B cell (primary cell): ENCODE measurements at regions not wholly inside any gene's neighbourhood (a gene's known extent, or its start where the extent isn't known, plus 50 kb on each side); places are given as distances from the start of the nearest gene placed in this dataset.

Source experiments
- ATAC-seq: fragments of 200-7000 bp; cut with Tn5 transposase; one replicate; pipeline ENCODE4 v1.10.0; 2021; ENCODE audit warnings: low read depth, mild to moderate bottlenecking, moderate number of reproducible peaks, moderate library complexity
- CTCF ChIA-PET: fragments of 350-600 bp; sonication (Branson Sonifier 250); formaldehyde crosslinking; loops from one replicate; lab custom pipeline; 2021; ENCODE audit warnings: antibody characterized with exemption, inconsistent platforms; lab: Charles Lee
- POLR2A ChIA-PET: fragments of 350-600 bp; sonication (Branson Sonifier 250); formaldehyde crosslinking; loops from one replicate; lab custom pipeline; 2021; ENCODE audit warnings: antibody characterized with exemption; lab: Charles Lee
- DNase-seq: peaks from one replicate; pipeline ENCODE4 v3.0.0; 2013
- H2AFZ ChIP-seq: 2 replicates; pipeline ENCODE4 v1.6.1; 2012; ENCODE audit warnings: mild to moderate bottlenecking, low read depth, low read length; ENCODE audit not compliant: insufficient read depth, poor library complexity, severe bottlenecking
- H3K27ac ChIP-seq, 2 donors: 1 replicate in 1 of 2; 2 replicates in 1 of 2; pipeline ENCODE4 v1.5.1; 2012 to 2013; ENCODE audit warnings: low read length in 2 of 2, mild to moderate bottlenecking in 2 of 2, moderate library complexity in 1 of 2
- H3K27me3 ChIP-seq, 4 experiments: fragments of 200-600 bp in 1 of 4; sonication (generic) in 1 of 4; replicated peaks in 1 of 4; 1 replicate in 2 of 4; 2 replicates in 2 of 4; pipeline versions ENCODE4 v1.6.1 to v1.7.0; 2013 to 2016; ENCODE audit warnings: low read length in 3 of 4, mild to moderate bottlenecking in 2 of 4, mixed read lengths in 1 of 4, moderate library complexity in 1 of 4; ENCODE audit not compliant: insufficient read depth in 4 of 4, control insufficient read depth in 3 of 4; ENCODE audit errors: control extremely low read depth in 1 of 4
- H3K36me3 ChIP-seq, 2 experiments: replicated peaks in 1 of 2; 1 replicate in 1 of 2; 2 replicates in 1 of 2; pipeline versions ENCODE4 v1.6.1 to v1.7.1; 2013; ENCODE audit warnings: low read length in 1 of 2; ENCODE audit not compliant: insufficient read depth in 2 of 2, control insufficient read depth in 1 of 2; ENCODE audit errors: control extremely low read depth in 1 of 2, extremely low read depth in 1 of 2
- H3K4me1 ChIP-seq, 2 donors: fragments of 200-600 bp in 1 of 2; sonication (generic) in 1 of 2; 1 replicate in 1 of 2; 2 replicates in 1 of 2; pipeline versions ENCODE4 v1.5.1 to v1.6.1; 2013 to 2017; ENCODE audit warnings: low read length in 2 of 2; ENCODE audit not compliant: control insufficient read depth in 2 of 2, insufficient read depth in 2 of 2
- H3K4me2 ChIP-seq: replicated peaks from 2 replicates; pipeline ENCODE3; 2012; ENCODE audit warnings: mild to moderate bottlenecking, low read depth, low read length; ENCODE audit not compliant: poor library complexity, severe bottlenecking
- H3K4me3 ChIP-seq, 5 experiments: fragments of 200-600 bp in 1 of 5; sonication (generic) in 1 of 5; 1 replicate in 3 of 5; 2 replicates in 2 of 5; pipeline versions ENCODE4 v1.5.1 to v1.7.0; 2011 to 2016; ENCODE audit warnings: low read length in 4 of 5, mild to moderate bottlenecking in 4 of 5, low read depth in 2 of 5, control low read depth in 1 of 5, moderate library complexity in 1 of 5; ENCODE audit not compliant: insufficient read depth in 1 of 5; ENCODE audit errors: control extremely low read depth in 1 of 5, extremely low read depth in 1 of 5
- H3K79me2 ChIP-seq: fragments of 200-600 bp; sonication (generic); one replicate; pipeline ENCODE4 v1.6.0; 2016; ENCODE audit warnings: low read length; ENCODE audit not compliant: control insufficient read depth, insufficient read depth
- H3K9ac ChIP-seq: fragments of 200-600 bp; sonication (generic); 2 replicates; pipeline ENCODE4 v1.6.1; 2017; ENCODE audit warnings: mild to moderate bottlenecking, low read length, moderate library complexity
- H3K9me3 ChIP-seq, 3 donors: one replicate each; pipeline versions ENCODE4 v1.6.1 to v1.7.1; 2013; ENCODE audit warnings: low read length in 2 of 3; ENCODE audit not compliant: control insufficient read depth in 2 of 3, insufficient read depth in 1 of 3; ENCODE audit errors: control extremely low read depth in 1 of 3
- H4K20me1 ChIP-seq: 2 replicates; pipeline ENCODE4 v1.6.0; 2012; ENCODE audit warnings: mild to moderate bottlenecking, low read length; ENCODE audit not compliant: insufficient read depth, control insufficient read depth, poor library complexity, severe bottlenecking
- H3K27ac Mint-ChIP-seq: one replicate; pipeline ENCODE4 v1.8.0; 2021; ENCODE audit warnings: mixed read lengths
- H3K27me3 Mint-ChIP-seq: one replicate; pipeline ENCODE4 v1.8.0; 2021; ENCODE audit warnings: mixed read lengths
- H3K4me1 Mint-ChIP-seq: one replicate; pipeline ENCODE4 v1.8.0; 2021; ENCODE audit warnings: mixed read lengths
- H3K4me3 Mint-ChIP-seq: one replicate; pipeline ENCODE4 v1.8.0; 2021; ENCODE audit warnings: mixed read lengths
- H3K9me3 Mint-ChIP-seq: one replicate; pipeline ENCODE4 v1.8.0; 2022; ENCODE audit warnings: mixed read lengths; ENCODE audit not compliant: insufficient read depth
- CTCF ChIP-seq: fragments of 200-600 bp; IDR thresholded peaks from one replicate; pipeline ENCODE4 v1.8.0; 2022; ENCODE audit warnings: antibody characterized with exemption, mild to moderate bottlenecking
- EZH2 ChIP-seq: IDR thresholded peaks from 2 replicates; pipeline ENCODE4 v1.6.1; 2012; ENCODE audit warnings: borderline replicate concordance, low read depth, mild to moderate bottlenecking, moderate library complexity, low read length; ENCODE audit not compliant: insufficient read depth, poor library complexity, severe bottlenecking
- WGBS: methylation state at CpG from one replicate; pipeline ENCODE4 v1.1.5; 2013; ENCODE audit warnings: missing lambda C conversion rate; ENCODE audit not compliant: insufficient coverage; 5-methylcytosine and 5-hydroxymethylcytosine counted together
- intact Hi-C: fragments of 100-400 bp; cut with micrococcal nuclease; formaldehyde crosslinking; loops from one replicate; pipeline ENCODE4 v1.10.0; 2022

DNA sequence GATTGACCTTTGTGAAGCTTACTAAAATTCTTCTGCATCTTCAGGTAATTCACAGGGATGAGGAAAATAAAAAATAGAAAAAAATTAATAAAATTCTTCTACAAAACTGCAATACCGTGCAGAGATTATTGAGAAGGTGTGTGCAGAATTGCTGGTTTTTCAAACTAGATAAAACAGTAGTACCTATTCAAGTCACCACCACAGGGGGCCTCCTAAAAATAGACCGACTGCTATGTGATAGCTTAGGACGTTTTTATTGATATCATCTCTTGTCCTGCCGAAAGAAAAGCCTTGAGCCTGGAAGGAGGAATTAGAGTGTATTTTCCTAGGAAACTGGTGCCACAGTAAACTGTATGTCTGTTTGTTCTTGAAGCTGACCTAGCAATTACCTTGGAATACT lies 325.9 kb downstream of the ZFHX3 start:
- H3K27me3 ChIP-seq, result no peaks in the 10 kb centered on the region
- TF ChIP-seq EZH2 (no peak), CTCF (no peak)
- no peak for ATAC-seq
- H3K36me3 ChIP-seq, result no peaks in the 10 kb centered on the region
- H3K27ac ChIP-seq, result no peak overlapping the region
- no peaks in the 10 kb centered on the region for H3K9me3 ChIP-seq
- H3K4me1 ChIP-seq, result no peaks in the 10 kb centered on the region
- intact Hi-C loops, result no loop called here
- Mint-ChIP-seq H3K27ac (no peak overlapping the region), H3K9me3 (no peaks in the 10 kb centered on the region), H3K27me3 (no peaks in the 10 kb centered on the region), H3K4me1 (no peaks in the 10 kb centered on the region), H3K4me3 (no peak overlapping the region)
- no peak overlapping the region for H3K4me2 ChIP-seq
- CTCF ChIA-PET, result no interaction called here
- no peaks in the 10 kb centered on the region for H3K79me2 ChIP-seq
- no peak overlapping the region for H3K4me3 ChIP-seq
- DNase-seq, result no peak
- POLR2A ChIA-PET, result no interaction called here
- H4K20me1 ChIP-seq, result no peaks in the 10 kb centered on the region
- no peak overlapping the region for H3K9ac ChIP-seq
- H2AFZ ChIP-seq, result no peak overlapping the region
- 80% methylated on average over 2 of the region's 4 CpGs for WGBS

DNA sequence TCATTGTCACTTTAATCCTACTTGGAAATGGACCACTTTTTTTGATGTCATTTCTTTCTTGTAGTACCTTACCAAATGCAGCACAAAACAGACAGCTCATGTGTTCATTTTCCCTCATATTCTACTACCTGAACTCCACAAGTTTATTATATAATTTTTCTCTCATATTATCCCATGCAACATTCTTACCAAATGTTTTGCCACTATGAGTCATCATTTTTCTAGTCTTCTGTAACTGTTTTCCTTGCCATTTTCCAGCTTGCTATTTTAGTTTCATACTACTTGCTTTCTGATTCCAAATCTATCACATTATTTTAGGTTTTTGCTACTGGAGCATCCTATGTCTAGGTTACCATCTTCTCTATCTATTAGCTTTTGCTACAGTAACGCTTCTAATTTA lies 332.7 kb downstream of the ZFHX3 start:
- H3K27ac Mint-ChIP-seq, result no peak overlapping the region
- DNase-seq (no peak), ATAC-seq (no peak)
- CTCF ChIA-PET, result no interaction called here
- H3K4me1 ChIP-seq, result no peaks in the 10 kb centered on the region
- no peak overlapping the region for H3K9ac ChIP-seq
- intact Hi-C loops, result no loop called here
- H3K4me2 ChIP-seq, result no peak overlapping the region
- POLR2A ChIA-PET, result no interaction called here
- H3K27me3 Mint-ChIP-seq, result no peaks in the 10 kb centered on the region
- H2AFZ ChIP-seq, result no peak overlapping the region
- H3K36me3 ChIP-seq, result peaks cover 0 to 1% of the 10 kb centered on the region in 2 experiments
- no peak overlapping the region for H3K4me3 ChIP-seq
- H3K9me3 Mint-ChIP-seq, result peaks cover 15% of the 10 kb centered on the region
- TF ChIP-seq CTCF (no peak), EZH2 (no peak)
- H3K79me2 ChIP-seq, result no peaks in the 10 kb centered on the region
- no peaks in the 10 kb centered on the region for H3K4me1 Mint-ChIP-seq
- H3K9me3 ChIP-seq, result peaks cover 5 to 18% (median 9%) of the 10 kb centered on the region in 3 donors
- H3K27me3 ChIP-seq, result no peaks in the 10 kb centered on the region
- WGBS, result no CpG with 5 or more reads among the region's 1 CpG
- H4K20me1 ChIP-seq, result no peaks in the 10 kb centered on the region
- H3K4me3 Mint-ChIP-seq, result no peak overlapping the region
- H3K27ac ChIP-seq, result no peak overlapping the region
